Tibial nerve (tissue), 4 donors: ENCODE measurements at regions not wholly inside any gene's neighbourhood (a gene's known extent, or its start where the extent isn't known, plus 50 kb on each side); places are given as distances from the start of the nearest gene placed in this dataset.

Source experiments
- DNase-seq, 2 donors: peaks; one replicate each; pipeline ENCODE4 v3.0.0-alpha.2; 2019; ENCODE audit warnings: low spot score in 2 of 2
- H3K27ac ChIP-seq, 4 donors: fragments of 200-600 bp; sonication (generic) in 3 of 4; one replicate each; pipeline ENCODE4 v1.5.1; 2017 to 2019; ENCODE audit warnings: mild to moderate bottlenecking in 1 of 4
- H3K27me3 ChIP-seq, 2 donors: fragments of 200-600 bp; sonication (generic) in 1 of 2; one replicate each; pipeline versions ENCODE4 v1.5.1 to v1.6.0; 2017 to 2019
- H3K36me3 ChIP-seq, 3 donors: fragments of 200-600 bp; sonication (generic); one replicate each; pipeline ENCODE4 v1.5.1; 2018 to 2019
- H3K4me1 ChIP-seq, 4 donors: fragments of 200-600 bp; sonication (generic) in 3 of 4; one replicate each; pipeline ENCODE4 v1.5.1; 2017 to 2019
- H3K4me3 ChIP-seq, 4 donors: fragments of 200-600 bp; sonication (generic) in 3 of 4; one replicate each; pipeline ENCODE4 v1.5.1; 2017 to 2019; ENCODE audit warnings: mild to moderate bottlenecking in 1 of 4, moderate library complexity in 1 of 4
- H3K9me3 ChIP-seq, 4 donors: fragments of 200-600 bp; sonication (generic) in 3 of 4; one replicate each; pipeline ENCODE4 v1.5.1; 2017 to 2019
- EP300 ChIP-seq, 2 donors: sonication (generic); formaldehyde crosslinking; IDR thresholded peaks; one replicate each; pipeline ENCODE4 v1.6.1; 2017; ENCODE audit warnings: antibody characterized with exemption in 2 of 2, mild to moderate bottlenecking in 1 of 2
- POLR2A ChIP-seq, 2 donors: fragments of 450-650 bp; IDR thresholded peaks; one replicate each; pipeline ENCODE4 v1.6.1; 2017; ENCODE audit warnings: antibody characterized with exemption in 2 of 2, mild to moderate bottlenecking in 2 of 2, moderate library complexity in 2 of 2
- WGBS, 2 donors: methylation state at CpG; one replicate each; pipeline ENCODE4 v1.1.5; 2018; 5-methylcytosine and 5-hydroxymethylcytosine counted together
- TF ChIP-seq, protein P1 (sequence below), 5 experiments: fragments of 200-600 bp in 3 of 5; fragments of 450-650 bp in 2 of 5; sonication (generic) in 3 of 5; IDR thresholded peaks; one replicate each; pipeline ENCODE4 v1.5.1; 2016 to 2019; ENCODE audit warnings: antibody characterized with exemption in 5 of 5, mild to moderate bottlenecking in 3 of 5, moderate library complexity in 2 of 5

DNA sequence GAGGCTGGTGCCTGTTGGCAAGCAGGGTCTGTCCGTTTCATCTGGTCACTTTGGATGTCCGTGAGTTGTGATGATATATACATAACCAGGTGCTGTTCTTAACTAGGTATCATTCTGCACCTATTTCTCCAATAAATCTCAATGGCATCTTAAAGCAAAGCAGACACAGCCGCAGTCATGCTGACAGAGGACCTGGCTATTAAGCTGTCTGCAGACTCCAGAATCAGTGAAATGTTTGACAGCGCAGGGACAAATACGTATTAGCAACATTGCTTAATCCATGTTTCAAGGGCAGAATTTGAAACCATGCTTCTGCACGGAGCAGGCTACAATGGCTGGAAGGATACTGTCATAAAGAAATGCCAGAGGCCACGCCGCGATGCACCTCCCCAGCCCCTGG is 414.6 kb downstream of the ZNF516 start:
- H3K27me3 ChIP-seq = no peaks in the 10 kb centered on the region
- 90 to 92% methylated on average over 9 of the region's 9 CpGs for WGBS, 2 donors
- TF ChIP-seq, protein P1, sequence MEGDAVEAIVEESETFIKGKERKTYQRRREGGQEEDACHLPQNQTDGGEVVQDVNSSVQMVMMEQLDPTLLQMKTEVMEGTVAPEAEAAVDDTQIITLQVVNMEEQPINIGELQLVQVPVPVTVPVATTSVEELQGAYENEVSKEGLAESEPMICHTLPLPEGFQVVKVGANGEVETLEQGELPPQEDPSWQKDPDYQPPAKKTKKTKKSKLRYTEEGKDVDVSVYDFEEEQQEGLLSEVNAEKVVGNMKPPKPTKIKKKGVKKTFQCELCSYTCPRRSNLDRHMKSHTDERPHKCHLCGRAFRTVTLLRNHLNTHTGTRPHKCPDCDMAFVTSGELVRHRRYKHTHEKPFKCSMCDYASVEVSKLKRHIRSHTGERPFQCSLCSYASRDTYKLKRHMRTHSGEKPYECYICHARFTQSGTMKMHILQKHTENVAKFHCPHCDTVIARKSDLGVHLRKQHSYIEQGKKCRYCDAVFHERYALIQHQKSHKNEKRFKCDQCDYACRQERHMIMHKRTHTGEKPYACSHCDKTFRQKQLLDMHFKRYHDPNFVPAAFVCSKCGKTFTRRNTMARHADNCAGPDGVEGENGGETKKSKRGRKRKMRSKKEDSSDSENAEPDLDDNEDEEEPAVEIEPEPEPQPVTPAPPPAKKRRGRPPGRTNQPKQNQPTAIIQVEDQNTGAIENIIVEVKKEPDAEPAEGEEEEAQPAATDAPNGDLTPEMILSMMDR (IDR thresholded peaks at IDR 0.05) = no peak
- no peak for TF ChIP-seq POLR2A (IDR thresholded peaks at IDR 0.05)
- TF ChIP-seq EP300 (IDR thresholded peaks at IDR 0.05) = no peak
- H3K4me3 ChIP-seq = no peak overlapping the region
- peaks cover 0 to 10% (median 0%) of the 10 kb centered on the region in 4 donors for H3K9me3 ChIP-seq
- H3K36me3 ChIP-seq = no peaks in the 10 kb centered on the region
- H3K27ac ChIP-seq = no peak overlapping the region
- no peak for DNase-seq
- no peaks in the 10 kb centered on the region for H3K4me1 ChIP-seq

DNA sequence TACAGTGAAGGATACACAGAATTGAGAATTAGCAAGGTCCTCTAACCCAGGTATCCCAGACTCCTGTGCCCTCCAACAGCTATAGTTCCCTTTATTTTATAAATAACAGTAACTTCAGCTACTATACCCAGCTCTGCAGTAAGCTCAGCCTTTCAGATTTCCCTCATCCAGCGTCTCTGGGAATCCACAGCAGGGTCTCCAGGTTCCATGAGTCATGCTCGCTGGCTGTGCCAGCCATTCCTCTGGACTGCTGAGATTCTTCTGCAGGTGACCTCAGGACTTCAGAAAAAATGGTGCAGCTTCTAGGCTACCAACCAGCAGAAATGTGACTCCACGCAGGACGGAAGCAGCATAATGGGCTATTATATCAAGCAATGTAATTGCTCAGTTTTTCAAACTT is 419.3 kb downstream of the ZNF516 start:
- no peaks in the 10 kb centered on the region for H3K36me3 ChIP-seq
- no peaks in the 10 kb centered on the region for H3K9me3 ChIP-seq
- H3K4me3 ChIP-seq = no peak overlapping the region
- TF ChIP-seq, protein P1 (IDR thresholded peaks at IDR 0.05) = no peak
- no peak for TF ChIP-seq EP300 (IDR thresholded peaks at IDR 0.05)
- TF ChIP-seq POLR2A (IDR thresholded peaks at IDR 0.05) = no peak
- no peaks in the 10 kb centered on the region for H3K4me1 ChIP-seq
- no peaks in the 10 kb centered on the region for H3K27me3 ChIP-seq
- DNase-seq = no peak
- no peak overlapping the region for H3K27ac ChIP-seq
- WGBS, 2 donors = 65 to 73% methylated on average over 4 of the region's 4 CpGs

DNA sequence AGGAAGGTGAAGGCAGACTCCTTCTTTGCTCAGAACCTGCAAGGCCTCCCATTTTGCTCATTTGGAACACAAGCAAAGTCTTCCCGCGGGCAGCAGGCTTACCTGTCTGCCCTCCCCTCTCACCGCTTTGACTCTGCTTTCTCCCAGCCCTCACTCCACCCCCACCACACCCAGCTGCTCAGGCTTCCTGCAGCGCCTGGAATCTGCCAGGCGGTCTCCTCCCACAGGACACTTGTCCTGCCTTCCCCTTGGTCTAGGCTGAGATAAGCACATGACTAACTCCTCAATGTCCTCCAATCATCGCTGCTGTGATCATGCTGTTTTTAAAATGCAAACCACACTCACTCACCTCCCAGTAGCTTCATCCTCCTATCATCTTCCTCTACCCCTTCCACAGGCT is 430.0 kb downstream of the ZNF516 start:
- DNase-seq = no peak
- Histone ChIP-seq H3K27me3 (no peaks in the 10 kb centered on the region), H3K36me3 (no peaks in the 10 kb centered on the region), H3K9me3 (peaks cover 0 to 6% (median 0%) of the 10 kb centered on the region in 4 donors), H3K4me3 (no peak overlapping the region), H3K4me1 (no peaks in the 10 kb centered on the region), H3K27ac (no peak overlapping the region)
- WGBS, 2 donors = 65 to 73% methylated on average over 6 of the region's 6 CpGs
- TF ChIP-seq, protein P1 (IDR thresholded peaks at IDR 0.05) = no peak
- TF ChIP-seq EP300 (IDR thresholded peaks at IDR 0.05) (no peak), POLR2A (IDR thresholded peaks at IDR 0.05) (no peak)

DNA sequence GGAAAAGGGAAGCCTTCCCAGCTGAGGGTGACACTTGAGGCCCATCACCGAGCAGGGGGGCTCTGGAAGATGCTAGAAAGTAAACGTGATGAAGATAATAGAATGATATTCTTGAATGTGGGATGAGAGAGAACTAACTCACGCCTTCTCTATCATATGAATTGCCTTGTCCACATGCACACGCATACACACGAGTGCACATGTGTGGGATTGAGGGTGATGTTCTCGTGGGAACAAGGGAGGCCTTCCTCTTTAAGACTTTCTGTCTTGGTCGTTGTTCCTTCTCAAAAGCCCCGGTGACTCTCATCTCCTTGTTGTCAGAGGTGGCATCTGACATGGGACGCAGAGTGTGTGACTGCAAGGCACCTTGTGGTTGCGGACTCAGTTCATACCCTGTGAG is 436.9 kb downstream of the ZNF516 start:
- peaks cover 0 to 3% (median 0%) of the 10 kb centered on the region in 4 donors for H3K4me1 ChIP-seq
- no peak overlapping the region for H3K4me3 ChIP-seq
- TF ChIP-seq, protein P1 (IDR thresholded peaks at IDR 0.05) = no peak
- no peak for TF ChIP-seq EP300 (IDR thresholded peaks at IDR 0.05)
- no peak for TF ChIP-seq POLR2A (IDR thresholded peaks at IDR 0.05)
- no peak for DNase-seq
- WGBS, 2 donors = 74 to 81% methylated on average over 10 of the region's 10 CpGs
- H3K27ac ChIP-seq = no peak overlapping the region
- H3K36me3 ChIP-seq = no peaks in the 10 kb centered on the region
- peaks cover 0 to under 1% (median 0%) of the 10 kb centered on the region in 4 donors for H3K9me3 ChIP-seq
- no peaks in the 10 kb centered on the region for H3K27me3 ChIP-seq

DNA sequence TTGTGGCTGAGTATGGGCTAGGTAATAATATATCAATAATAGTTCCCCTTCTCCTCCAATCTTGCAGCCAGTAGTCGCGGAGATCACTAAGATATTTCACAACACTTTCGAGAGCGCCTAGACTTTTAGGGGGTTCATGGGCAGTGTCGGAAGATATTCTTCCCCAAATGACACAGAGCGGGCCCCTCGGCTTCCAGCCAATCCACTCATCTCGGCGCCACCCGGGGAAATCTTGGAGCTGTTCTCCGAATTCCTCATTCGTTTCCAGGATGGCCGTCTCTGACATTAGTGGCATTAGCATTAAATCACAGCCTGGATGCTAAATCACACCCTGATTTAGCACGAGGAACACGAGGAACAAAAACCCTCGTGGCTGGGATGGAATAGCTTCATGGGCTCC is 437.7 kb downstream of the ZNF516 start:
- TF ChIP-seq POLR2A (IDR thresholded peaks at IDR 0.05) (no peak), EP300 (IDR thresholded peaks at IDR 0.05) (no peak)
- TF ChIP-seq, protein P1 (IDR thresholded peaks at IDR 0.05) = no peak
- 82 to 90% methylated on average over 15 to 16 of the region's 16 CpGs for WGBS, 2 donors

More for the DNA sequence above, 437.7 kb downstream of the ZNF516 start:
- H3K27me3 ChIP-seq = no peaks in the 10 kb centered on the region
- H3K9me3 ChIP-seq = no peaks in the 10 kb centered on the region
- H3K27ac ChIP-seq = no peak overlapping the region
- peaks cover 0 to 3% (median 0%) of the 10 kb centered on the region in 4 donors for H3K4me1 ChIP-seq
- H3K36me3 ChIP-seq = no peaks in the 10 kb centered on the region
- H3K4me3 ChIP-seq = no peak overlapping the region
- no peak for DNase-seq
